Left lung (tissue), 4 donors: ENCODE measurements at regions not wholly inside any gene's neighbourhood (a gene's known extent, or its start where the extent isn't known, plus 50 kb on each side); places are given as distances from the start of the nearest gene placed in this dataset.

Experiments
- ATAC-seq: fragments of 200-7000 bp; cut with Tn5 transposase; one replicate; pipeline ENCODE4 v1.9.1; 2020; ENCODE audit warnings: moderate library complexity
- DNase-seq, 4 donors: peaks; one replicate each; pipeline ENCODE4 v3.0.0-alpha.2; 2013 to 2020
- H3K27ac ChIP-seq, 2 donors: fragments of 200-600 bp; sonication (generic) in 1 of 2; one replicate each; pipeline versions ENCODE4 v1.5.0 to v1.8.0; 2020 to 2021
- H3K27me3 ChIP-seq, 2 donors: fragments of 200-600 bp; sonication (generic) in 1 of 2; one replicate each; pipeline versions ENCODE4 v1.5.0 to v1.8.0; 2020 to 2021
- H3K36me3 ChIP-seq, 2 donors: fragments of 200-600 bp; sonication (generic) in 1 of 2; one replicate each; pipeline versions ENCODE4 v1.5.0 to v1.8.0; 2020 to 2021
- H3K4me1 ChIP-seq, 2 donors: fragments of 200-600 bp; one replicate each; pipeline ENCODE4 v1.8.0; 2021
- H3K4me3 ChIP-seq, 2 donors: fragments of 200-600 bp; sonication (generic) in 1 of 2; one replicate each; pipeline versions ENCODE4 v1.5.0 to v1.8.0; 2020 to 2021; ENCODE audit warnings: mild to moderate bottlenecking in 1 of 2
- H3K9me3 ChIP-seq, 2 donors: fragments of 200-600 bp; sonication (generic) in 1 of 2; one replicate each; pipeline versions ENCODE4 v1.5.0 to v1.8.0; 2020 to 2021
- CTCF ChIP-seq, 2 donors: fragments of 200-600 bp; sonication (generic) in 1 of 2; IDR thresholded peaks; one replicate each; pipeline versions ENCODE4 v1.5.0 to v1.8.0; 2021; ENCODE audit warnings: antibody characterized with exemption in 2 of 2
- intact Hi-C, 2 donors: fragments of 100-400 bp; cut with DNase I; formaldehyde crosslinking; loops; one replicate each; pipeline versions ENCODE4 v1.11.2 to v1.14.2; 2022
- donor health status: DM: no; HTN: yes; CAD: no.
- donor health status: DM: no; HTN: no; CAD: no.

GRCh38 chr4:33171873-33172525 lies 2451.8 kb downstream of the PCDH7 start:
- no peak overlapping the region for H3K4me3 ChIP-seq
- H3K36me3 ChIP-seq: no peaks in the 10 kb centered on the region
- H3K27ac ChIP-seq: no peak overlapping the region
- ATAC-seq (no peak), DNase-seq (no peak)
- H3K9me3 ChIP-seq: no peaks in the 10 kb centered on the region
- TF ChIP-seq CTCF (IDR thresholded peaks at IDR 0.05): no peak
- intact Hi-C loops: no loop called here
- H3K4me1 ChIP-seq: no peaks in the 10 kb centered on the region
- no peaks in the 10 kb centered on the region for H3K27me3 ChIP-seq

DNA sequence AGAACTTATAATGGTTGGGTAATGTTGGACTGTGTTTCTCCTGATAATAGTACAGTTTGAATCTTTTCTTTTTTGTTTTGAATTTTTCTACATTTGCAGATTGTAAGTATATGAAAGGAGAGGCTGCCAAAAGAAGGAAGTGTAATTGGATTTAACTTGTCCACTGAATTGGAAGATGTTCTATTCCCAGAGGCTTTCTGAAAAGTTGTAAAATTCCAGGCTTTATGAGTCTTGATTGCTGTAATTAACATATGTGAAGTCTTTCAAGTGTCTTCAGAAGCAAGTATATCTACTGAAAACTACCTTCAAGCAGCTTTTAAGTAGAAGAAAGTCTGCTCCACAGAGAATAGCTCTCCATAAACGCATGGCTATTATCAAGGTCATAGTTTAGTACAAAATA lies 2456.4 kb downstream of the PCDH7 start:
- intact Hi-C loops: no loop called here
- TF ChIP-seq CTCF (IDR thresholded peaks at IDR 0.05): no peak
- Histone ChIP-seq H3K27me3 (no peaks in the 10 kb centered on the region), H3K9me3 (no peaks in the 10 kb centered on the region), H3K36me3 (no peaks in the 10 kb centered on the region), H3K4me1 (no peaks in the 10 kb centered on the region), H3K4me3 (no peak overlapping the region), H3K27ac (no peak overlapping the region)
- DNase-seq: no peak
- no peak for ATAC-seq

GRCh38 chr4:33184657-33185290 lies 2464.6 kb downstream of the PCDH7 start:
- ATAC-seq: no peak
- H3K27me3 ChIP-seq: no peaks in the 10 kb centered on the region
- no peak for TF ChIP-seq CTCF (IDR thresholded peaks at IDR 0.05)
- no peaks in the 10 kb centered on the region for H3K4me1 ChIP-seq
- peaks cover 0 to 12% of the 10 kb centered on the region in 2 donors for H3K9me3 ChIP-seq
- no peaks in the 10 kb centered on the region for H3K36me3 ChIP-seq
- DNase-seq: peak in 1 of 4 donors; percentile 10
- no peak overlapping the region for H3K4me3 ChIP-seq
- H3K27ac ChIP-seq: no peak overlapping the region
- intact Hi-C loops: no loop called here

DNA sequence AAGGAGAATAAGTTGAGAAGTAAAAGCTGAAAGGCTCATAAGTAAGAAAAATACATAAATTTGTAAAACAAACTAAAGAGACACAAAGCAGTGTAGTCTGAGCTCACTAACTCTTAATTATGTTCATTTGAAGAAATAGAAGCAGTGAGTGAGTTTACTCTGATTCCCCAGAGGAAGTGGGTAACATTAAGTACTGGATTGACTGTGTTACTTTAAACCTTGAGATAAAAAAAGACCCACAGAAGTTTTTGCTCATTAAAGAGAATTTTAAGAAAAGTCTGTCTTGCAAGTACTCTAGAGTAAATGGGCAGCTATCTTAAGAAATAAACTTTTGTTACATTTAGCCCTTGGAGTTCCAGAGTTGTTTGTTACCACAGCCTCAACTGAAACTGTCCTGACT lies 2466.9 kb downstream of the PCDH7 start:
- no peak for TF ChIP-seq CTCF (IDR thresholded peaks at IDR 0.05)
- DNase-seq (no peak), ATAC-seq (no peak)
- Histone ChIP-seq H3K9me3 (peaks cover 0 to 12% of the 10 kb centered on the region in 2 donors), H3K36me3 (no peaks in the 10 kb centered on the region), H3K27ac (no peak overlapping the region), H3K4me1 (no peaks in the 10 kb centered on the region), H3K27me3 (no peaks in the 10 kb centered on the region), H3K4me3 (no peak overlapping the region)
- intact Hi-C loops: no loop called here

DNA sequence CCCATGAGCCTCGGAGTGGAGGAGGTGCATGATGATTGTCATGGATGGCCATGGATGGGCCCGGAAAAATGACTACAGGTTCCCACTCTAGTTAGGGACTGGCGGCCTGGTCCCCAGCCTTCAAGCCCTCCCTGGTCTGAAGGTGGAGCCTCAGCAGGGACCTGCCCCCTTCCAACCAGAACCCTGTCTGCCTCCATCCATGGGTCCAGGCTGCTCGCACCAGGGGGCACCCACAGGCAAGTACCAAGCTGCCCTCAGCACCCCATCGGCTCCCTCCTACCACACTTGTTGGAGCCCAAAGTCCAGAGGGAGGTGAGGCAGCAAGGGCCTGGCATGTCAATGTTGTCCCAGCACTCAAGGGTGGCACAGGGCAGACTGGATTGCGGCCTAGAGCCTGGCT lies 2468.6 kb downstream of the PCDH7 start:
- ATAC-seq: no peak

More for the DNA sequence above, 2468.6 kb downstream of the PCDH7 start:
- TF ChIP-seq CTCF (IDR thresholded peaks at IDR 0.05): no peak
- Histone ChIP-seq H3K27me3 (no peaks in the 10 kb centered on the region), H3K9me3 (peaks cover 0 to 6% of the 10 kb centered on the region in 2 donors), H3K36me3 (no peaks in the 10 kb centered on the region), H3K4me3 (no peak overlapping the region), H3K4me1 (no peaks in the 10 kb centered on the region), H3K27ac (no peak overlapping the region)
- intact Hi-C loops: no loop called here
- peak in 1 of 4 donors; percentile 40 for DNase-seq
